ENCODE measurements at regions not wholly inside any gene's neighbourhood (a gene's known extent, or its start where the extent isn't known, plus 50 kb on each side); places are given as distances from the start of the nearest gene placed in this dataset.
"Not testable (repeated sequence)": the region's sequence is repeated elsewhere in the genome, so short reads cannot be mapped to it uniquely, and the experiment has no call there.

GRCh38 chr5:1575991-1576714 lies 52.4 kb upstream of the LPCAT1 start:
- not testable (repeated sequence) for H3K9ac ChIP-seq (ENCODE audit: low read depth in 1 of 2, low read length in 2 of 2); H3K27me3 ChIP-seq (ENCODE audit: control insufficient read depth in 2 of 2, insufficient read depth in 2 of 2, low read length in 2 of 2); H3K9me3 ChIP-seq (ENCODE audit: control insufficient read depth in 2 of 2, low read length in 2 of 2); H3K4me3 ChIP-seq (ENCODE audit: low read length in 2 of 2); H3K27ac ChIP-seq (ENCODE audit: low read depth in 2 of 2, low read length in 2 of 2); H3K36me3 ChIP-seq (ENCODE audit: control insufficient read depth in 2 of 2, insufficient read depth in 2 of 2, low read length in 2 of 2)
- H3K4me1 ChIP-seq (ENCODE audit: control insufficient read depth in 2 of 2, insufficient read depth in 2 of 2, low read length in 2 of 2), result peaks cover 0 to 12% of the 10 kb centered on the region in 2 donors

- peaks cover 0 to 12% of the 10 kb centered on the region in 2 donors for H3K4me1 ChIP-seq (ENCODE audit: control insufficient read depth in 2 of 2, insufficient read depth in 2 of 2, low read length in 2 of 2)
- H3K4me3 ChIP-seq (ENCODE audit: low read length in 2 of 2); H3K27me3 ChIP-seq (ENCODE audit: control insufficient read depth in 2 of 2, insufficient read depth in 2 of 2, low read length in 2 of 2); H3K27ac ChIP-seq (ENCODE audit: low read depth in 2 of 2, low read length in 2 of 2); H3K9ac ChIP-seq (ENCODE audit: low read depth in 1 of 2, low read length in 2 of 2); H3K36me3 ChIP-seq (ENCODE audit: control insufficient read depth in 2 of 2, insufficient read depth in 2 of 2, low read length in 2 of 2); H3K9me3 ChIP-seq (ENCODE audit: control insufficient read depth in 2 of 2, low read length in 2 of 2): not testable (repeated sequence)
These were observed 51.7 kb upstream of the LPCAT1 start for GRCh38 chr5:1575491-1575890.

DNA sequence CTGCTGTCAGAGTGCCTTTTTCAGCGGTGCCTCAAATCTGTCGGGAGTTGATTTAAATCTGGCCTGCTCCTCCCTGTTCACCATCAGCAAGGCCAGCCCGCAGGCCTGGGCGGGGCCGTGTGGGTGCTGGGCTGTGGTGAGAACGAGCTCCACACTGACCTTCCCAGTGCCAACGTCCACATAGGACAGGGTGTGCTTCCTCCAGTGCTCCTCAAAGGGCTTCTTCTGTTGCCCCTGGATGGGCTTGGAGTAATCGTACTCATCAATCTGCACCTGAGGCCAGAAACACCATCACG lies 50.2 kb upstream of the LPCAT1 start:
- H3K9me3 ChIP-seq (ENCODE audit: control insufficient read depth in 2 of 2, low read length in 2 of 2); H3K4me3 ChIP-seq (ENCODE audit: low read length in 2 of 2); H3K36me3 ChIP-seq (ENCODE audit: control insufficient read depth in 2 of 2, insufficient read depth in 2 of 2, low read length in 2 of 2); H3K27me3 ChIP-seq (ENCODE audit: control insufficient read depth in 2 of 2, insufficient read depth in 2 of 2, low read length in 2 of 2); H3K9ac ChIP-seq (ENCODE audit: low read depth in 1 of 2, low read length in 2 of 2): not testable (repeated sequence)
- Histone ChIP-seq H3K4me1 (ENCODE audit: control insufficient read depth in 2 of 2, insufficient read depth in 2 of 2, low read length in 2 of 2) (peaks cover 0 to 12% of the 10 kb centered on the region in 2 donors), H3K27ac (ENCODE audit: low read depth in 2 of 2, low read length in 2 of 2) (peak overlapping the region; percentile 65 to 70)

- not testable (repeated sequence) for H3K36me3 ChIP-seq (ENCODE audit: control insufficient read depth in 2 of 2, insufficient read depth in 2 of 2, low read length in 2 of 2); H3K9ac ChIP-seq (ENCODE audit: low read depth in 1 of 2, low read length in 2 of 2); H3K27me3 ChIP-seq (ENCODE audit: control insufficient read depth in 2 of 2, insufficient read depth in 2 of 2, low read length in 2 of 2); H3K9me3 ChIP-seq (ENCODE audit: control insufficient read depth in 2 of 2, low read length in 2 of 2)
- Histone ChIP-seq H3K4me3 (ENCODE audit: low read length in 2 of 2) (peak overlapping the region in 1 of 2 donors; percentile 23), H3K4me1 (ENCODE audit: control insufficient read depth in 2 of 2, insufficient read depth in 2 of 2, low read length in 2 of 2) (peaks cover 0 to 12% of the 10 kb centered on the region in 2 donors), H3K27ac (ENCODE audit: low read depth in 2 of 2, low read length in 2 of 2) (peak overlapping the region; percentile 65 to 70)
These were observed 49.7 kb upstream of the LPCAT1 start for GRCh38 chr5:1573217-1574022.
